NT2/D1 (cell line): ENCODE measurements at regions not wholly inside any gene's neighbourhood (a gene's known extent, or its start where the extent isn't known, plus 50 kb on each side); places are given as distances from the start of the nearest gene placed in this dataset.
"Not testable (repeated sequence)": the region's sequence is repeated elsewhere in the genome, so short reads cannot be mapped to it uniquely, and the experiment has no call there.

Experiments
- DNase-seq: peaks from one replicate; pipeline ENCODE4 v3.0.0-alpha.2; 2011; ENCODE audit warnings: low read depth, low spot score
- H3K27me3 ChIP-seq: 2 replicates; pipeline ENCODE4 v1.6.0; 2011; ENCODE audit warnings: mild to moderate bottlenecking; ENCODE audit not compliant: insufficient read length, insufficient read depth
- H3K36me3 ChIP-seq: 2 replicates; pipeline ENCODE4 v1.6.1; 2011; ENCODE audit warnings: mild to moderate bottlenecking, low read length, mixed read lengths; ENCODE audit not compliant: insufficient read depth, insufficient read length
- H3K4me1 ChIP-seq: 2 replicates; pipeline ENCODE4 v1.5.1; 2011; ENCODE audit not compliant: insufficient read depth, insufficient read length
- H3K4me3 ChIP-seq: 2 replicates; pipeline ENCODE4 v1.5.1; 2011; ENCODE audit warnings: low read depth; ENCODE audit not compliant: insufficient read length
- H3K9ac ChIP-seq: 2 replicates; pipeline ENCODE4 v1.6.0; 2011; ENCODE audit warnings: low read depth; ENCODE audit not compliant: insufficient read length
- H3K9me3 ChIP-seq: 2 replicates; pipeline ENCODE4 v1.5.1; 2011; ENCODE audit warnings: mild to moderate bottlenecking, low read length; ENCODE audit not compliant: insufficient read depth
- SUZ12 ChIP-seq: IDR thresholded peaks from 2 replicates; pipeline ENCODE4 v1.6.1; 2011; ENCODE audit not compliant: insufficient read length, insufficient read depth; ENCODE audit errors: extremely low read depth
- YY1 ChIP-seq: IDR thresholded peaks from 2 replicates; pipeline ENCODE4 v1.6.1; 2011; ENCODE audit not compliant: insufficient read length, insufficient read depth
- ZNF274 ChIP-seq: IDR thresholded peaks from 2 replicates; pipeline ENCODE4 v1.6.1; 2011; ENCODE audit warnings: mild to moderate bottlenecking, low read depth, low read length

GRCh38 chr1:233505130-233505529 is 108.8 kb upstream of the KCNK1 start:
- TF ChIP-seq ZNF274 (no peak), SUZ12 (no peak), YY1 (no peak)
- no peak overlapping the region for H3K4me3 ChIP-seq

GRCh38 chr1:233505889-233506288 is 108.0 kb upstream of the KCNK1 start:
- H3K9me3 ChIP-seq, H3K27me3 ChIP-seq, H3K9ac ChIP-seq, H3K36me3 ChIP-seq, H3K4me1 ChIP-seq, H3K4me3 ChIP-seq, DNase-seq: not testable (repeated sequence)

More at GRCh38 chr1:233505130-233505529, 108.8 kb upstream of the KCNK1 start:
- no peak for DNase-seq
- Histone ChIP-seq H3K9me3 (0 out of 2 replicates have a peak, but pooled peaks cover 5% of the 10 kb centered on the region), H3K36me3 (no peaks in the 10 kb centered on the region), H3K4me1 (no peaks in the 10 kb centered on the region), H3K9ac (no peak overlapping the region), H3K27me3 (no peaks in the 10 kb centered on the region)

GRCh38 chr1:233509526-233509925 is 104.4 kb upstream of the KCNK1 start:
- Histone ChIP-seq H3K9ac (no peak overlapping the region), H3K36me3 (no peaks in the 10 kb centered on the region), H3K4me3 (no peak overlapping the region), H3K4me1 (no peaks in the 10 kb centered on the region), H3K9me3 (0 out of 2 replicates have a peak, but pooled peaks cover 5% of the 10 kb centered on the region), H3K27me3 (no peaks in the 10 kb centered on the region)
- DNase-seq = no peak
- TF ChIP-seq YY1 = no peak

- no peaks in the 10 kb centered on the region for H3K4me1 ChIP-seq
- no peak overlapping the region for H3K4me3 ChIP-seq
- TF ChIP-seq ZNF274 (no peak), SUZ12 (no peak), YY1 (no peak)
- no peaks in the 10 kb centered on the region for H3K36me3 ChIP-seq
- no peaks in the 10 kb centered on the region for H3K27me3 ChIP-seq
- no peak overlapping the region for H3K9ac ChIP-seq
- H3K9me3 ChIP-seq = peaks cover 6% of the 10 kb centered on the region; the same call in 1 of the 2 replicates
- DNase-seq = no peak
Observed at GRCh38 chr1:233512538-233512937, 101.4 kb upstream of the KCNK1 start.

GRCh38 chr1:233513431-233513830 is 100.5 kb upstream of the KCNK1 start:
- TF ChIP-seq ZNF274 = no peak
- no peak for TF ChIP-seq YY1
- no peak for TF ChIP-seq SUZ12
- H3K36me3 ChIP-seq = no peaks in the 10 kb centered on the region

GRCh38 chr1:233514946-233515391 is 98.9 kb upstream of the KCNK1 start:
- H3K27me3 ChIP-seq = no peaks in the 10 kb centered on the region
- no peak overlapping the region for H3K4me3 ChIP-seq

More at GRCh38 chr1:233513431-233513830, 100.5 kb upstream of the KCNK1 start:
- Histone ChIP-seq H3K9ac (no peak overlapping the region), H3K9me3 (peaks cover 6% of the 10 kb centered on the region; the same call in 1 of the 2 replicates), H3K4me1 (no peaks in the 10 kb centered on the region), H3K27me3 (no peaks in the 10 kb centered on the region), H3K4me3 (no peak overlapping the region)
- no peak for DNase-seq

GRCh38 chr1:233516732-233517131 is 97.2 kb upstream of the KCNK1 start:
- no peak for DNase-seq
- peaks cover 6% of the 10 kb centered on the region; the same call in 1 of the 2 replicates for H3K9me3 ChIP-seq
- H3K4me1 ChIP-seq = no peaks in the 10 kb centered on the region
- TF ChIP-seq YY1 (no peak), SUZ12 (no peak), ZNF274 (no peak)
- H3K36me3 ChIP-seq = no peaks in the 10 kb centered on the region
- no peak overlapping the region for H3K9ac ChIP-seq
- no peaks in the 10 kb centered on the region for H3K27me3 ChIP-seq
- no peak overlapping the region for H3K4me3 ChIP-seq

More at GRCh38 chr1:233514946-233515391, 98.9 kb upstream of the KCNK1 start:
- TF ChIP-seq SUZ12 = no peak
- no peak for TF ChIP-seq ZNF274
- no peak for TF ChIP-seq YY1
- Histone ChIP-seq H3K9me3 (peaks cover 6% of the 10 kb centered on the region; the same call in 1 of the 2 replicates), H3K36me3 (no peaks in the 10 kb centered on the region), H3K4me1 (no peaks in the 10 kb centered on the region), H3K9ac (no peak overlapping the region)
- no peak for DNase-seq

GRCh38 chr1:233518344-233518743 is 95.6 kb upstream of the KCNK1 start:
- no peaks in the 10 kb centered on the region for H3K27me3 ChIP-seq
- TF ChIP-seq SUZ12 (no peak), ZNF274 (no peak), YY1 (no peak)
- no peaks in the 10 kb centered on the region for H3K36me3 ChIP-seq
- DNase-seq = peak; percentile 52
- H3K9ac ChIP-seq = no peak overlapping the region
- H3K9me3 ChIP-seq = peaks cover 6% of the 10 kb centered on the region; the same call in 1 of the 2 replicates
- H3K4me1 ChIP-seq = no peaks in the 10 kb centered on the region
- no peak overlapping the region for H3K4me3 ChIP-seq
